HCT116 (cell line): ENCODE measurements at regions not wholly inside any gene's neighbourhood (a gene's known extent, or its start where the extent isn't known, plus 50 kb on each side); places are given as distances from the start of the nearest gene placed in this dataset.

Experiments
- CBX3 ChIP-seq: IDR thresholded peaks from 2 replicates; pipeline ENCODE4 v1.6.1; 2012; ENCODE audit warnings: low read depth
- CTCF ChIP-seq, 3 experiments: fragments of 200-600 bp in 1 of 3; sonication (generic) in 1 of 3; IDR thresholded peaks in 2 of 3; conservative IDR thresholded peaks in 1 of 3; 2 replicates each; pipeline ENCODE4 v1.5.1; 2012 to 2017; ENCODE audit warnings: low read depth in 2 of 3, low read length in 2 of 3, antibody characterized with exemption in 1 of 3, borderline replicate concordance in 1 of 3, control low read depth in 1 of 3, mild to moderate bottlenecking in 1 of 3, mixed read lengths in 1 of 3, mixed run types in 1 of 3, moderate library complexity in 1 of 3; ENCODE audit not compliant: insufficient read depth in 1 of 3
- EGR1 ChIP-seq: IDR thresholded peaks from 2 replicates; pipeline ENCODE4 v1.6.1; 2012; ENCODE audit warnings: low read depth
- EZH2 ChIP-seq: fragments of 200-600 bp; sonication (generic); IDR thresholded peaks from 2 replicates; pipeline ENCODE4 v1.6.1; 2017; ENCODE audit warnings: antibody characterized with exemption, mixed run types
- EZH2phosphoT487 ChIP-seq: fragments of 200-600 bp; IDR thresholded peaks from 2 replicates; pipeline ENCODE4 v1.6.1; 2018; ENCODE audit warnings: antibody characterized with exemption, borderline replicate concordance
- JUND ChIP-seq: IDR thresholded peaks from 2 replicates; pipeline ENCODE4 v1.6.1; 2012
- MAX ChIP-seq: IDR thresholded peaks from 2 replicates; pipeline ENCODE4 v1.6.1; 2012
- POLR2A ChIP-seq: IDR thresholded peaks from 2 replicates; pipeline ENCODE4 v1.7.0; 2011; ENCODE audit warnings: borderline replicate concordance; ENCODE audit not compliant: insufficient read depth, insufficient read length; ENCODE audit errors: extremely low read depth
- POLR2AphosphoS5 ChIP-seq: IDR thresholded peaks from 2 replicates; pipeline ENCODE4 v1.6.1; 2011; ENCODE audit warnings: mild to moderate bottlenecking, low read depth, low read length, moderate library complexity
- RAD21 ChIP-seq: IDR thresholded peaks from 2 replicates; pipeline ENCODE4 v1.6.1; 2012; ENCODE audit warnings: low read depth, mild to moderate bottlenecking
- SIN3A ChIP-seq: IDR thresholded peaks from 2 replicates; pipeline ENCODE4 v1.6.1; 2012; ENCODE audit warnings: low read depth
- YY1 ChIP-seq: IDR thresholded peaks from 2 replicates; pipeline ENCODE4 v1.6.1; 2011; ENCODE audit warnings: low read length, low read depth, moderate library complexity, mild to moderate bottlenecking; ENCODE audit not compliant: insufficient replicate concordance; ENCODE audit errors: extremely low read depth
- ZFX ChIP-seq: fragments of 450-650 bp; IDR thresholded peaks from 2 replicates; pipeline ENCODE4 v1.6.1; 2017
- ZNF274 ChIP-seq: fragments of 200-500 bp; sonication (Bioruptor generic); IDR thresholded peaks from 2 replicates; pipeline ENCODE4 v1.6.1; 2014; ENCODE audit warnings: mild to moderate bottlenecking, low read depth, low read length, inconsistent platforms

- TF ChIP-seq CTCF (IDR thresholded peaks at IDR 0.05 in 2 of 3, conservative IDR thresholded peaks at IDR 0.05 in 1 of 3; ENCODE audit: borderline replicate concordance in 1 of 3, insufficient read depth in 1 of 3, low read depth in 2 of 3, low read length in 2 of 3) (no peak), POLR2A (no peak), RAD21 (no peak), ZNF274 (no peak), JUND (no peak), MAX (no peak), EGR1 (no peak), EZH2 (no peak), POLR2AphosphoS5 (no peak), CBX3 (no peak), EZH2phosphoT487 (no peak), SIN3A (no peak), ZFX (no peak), YY1 (no peak)
Measured at GRCh38 chr16:63385714-63386432, 1349.6 kb upstream of the CDH8 start.
